Caco-2 (cell line): ENCODE measurements at regions not wholly inside any gene's neighbourhood (a gene's known extent, or its start where the extent isn't known, plus 50 kb on each side); places are given as distances from the start of the nearest gene placed in this dataset.

Experiments used
- BruUV-seq: library from RNA; stranded (reverse); fragments of 400-500 nt; replicated peaks from 2 replicates; lab custom pipeline; 2021; lab: Mats Ljungman, UMichigan
- CTCF ChIA-PET: fragments of 300-600 bp; sonication (Branson Sonifier 250); formaldehyde crosslinking; loops from one replicate; lab custom pipeline; 2022; ENCODE audit warnings: antibody characterized with exemption; lab: Charles Lee
- POLR2A ChIA-PET: fragments of 300-600 bp; sonication (Branson Sonifier 250); formaldehyde crosslinking; loops from one replicate; lab custom pipeline; 2022; ENCODE audit warnings: antibody characterized with exemption; lab: Charles Lee
- DNase-seq, 2 experiments: peaks; one replicate each; pipeline versions ENCODE4 v3.0.0 to v3.0.0-alpha.2; 2020 to 2022
- H3K27me3 ChIP-seq: replicated peaks from 2 replicates; pipeline ENCODE4 v1.6.0; 2011; ENCODE audit warnings: low read length; ENCODE audit not compliant: control insufficient read depth, insufficient read depth
- H3K36me3 ChIP-seq: 2 replicates; pipeline ENCODE4 v1.5.1; 2011; ENCODE audit warnings: low read length; ENCODE audit not compliant: control insufficient read depth, insufficient read depth
- H3K4me1 ChIP-seq: fragments of 250-450 bp; sonication (Bioruptor Pico); 2 replicates; pipeline ENCODE4 v1.5.1; 2020; ENCODE audit warnings: mild to moderate bottlenecking
- H3K4me3 ChIP-seq: 2 replicates; pipeline ENCODE4 v1.5.1; 2011; ENCODE audit warnings: low read depth, mild to moderate bottlenecking, control low read depth, low read length
- H3K9me3 ChIP-seq: fragments of 250-450 bp; sonication (Bioruptor Pico); 2 replicates; pipeline ENCODE4 v1.5.1; 2020; ENCODE audit warnings: mild to moderate bottlenecking, moderate library complexity
- H3K27ac Mint-ChIP-seq: one replicate; pipeline ENCODE4 v1.8.0; 2022; ENCODE audit warnings: mixed read lengths; ENCODE audit not compliant: unreplicated experiment
- H3K27me3 Mint-ChIP-seq: one replicate; pipeline ENCODE4 v1.8.0; 2022; ENCODE audit warnings: mixed read lengths; ENCODE audit not compliant: insufficient read depth, unreplicated experiment
- H3K36me3 Mint-ChIP-seq: one replicate; pipeline ENCODE4 v1.8.0; 2022; ENCODE audit warnings: mild to moderate bottlenecking, mixed read lengths; ENCODE audit not compliant: insufficient read depth, unreplicated experiment
- H3K4me1 Mint-ChIP-seq: one replicate; pipeline ENCODE4 v1.8.0; 2022; ENCODE audit warnings: low read depth, mixed read lengths; ENCODE audit not compliant: unreplicated experiment
- H3K4me3 Mint-ChIP-seq: one replicate; pipeline ENCODE4 v1.8.0; 2022; ENCODE audit warnings: mild to moderate bottlenecking, moderate library complexity, mixed read lengths; ENCODE audit not compliant: unreplicated experiment
- H3K9me3 Mint-ChIP-seq: one replicate; pipeline ENCODE4 v1.8.0; 2022; ENCODE audit warnings: mixed read lengths; ENCODE audit not compliant: unreplicated experiment
- intact Hi-C: fragments of 100-400 bp; cut with micrococcal nuclease; formaldehyde crosslinking; loops from one replicate; pipeline ENCODE4 v1.10.0; 2022; ENCODE audit not compliant: unreplicated experiment
- TF ChIP-seq, protein P1 (sequence below), 2 experiments: fragments of 200-600 bp in 1 of 2; IDR thresholded peaks; 1 replicate in 1 of 2; 2 replicates in 1 of 2; pipeline versions ENCODE4 v1.5.1 to v1.8.0; 2011 to 2022; ENCODE audit warnings: antibody characterized with exemption in 1 of 2, control low read depth in 1 of 2, inconsistent platforms in 1 of 2, low read depth in 1 of 2, low read length in 1 of 2, mild to moderate bottlenecking in 1 of 2, moderate library complexity in 1 of 2; ENCODE audit not compliant: insufficient read depth in 1 of 2, severe bottlenecking in 1 of 2, unreplicated experiment in 1 of 2

DNA sequence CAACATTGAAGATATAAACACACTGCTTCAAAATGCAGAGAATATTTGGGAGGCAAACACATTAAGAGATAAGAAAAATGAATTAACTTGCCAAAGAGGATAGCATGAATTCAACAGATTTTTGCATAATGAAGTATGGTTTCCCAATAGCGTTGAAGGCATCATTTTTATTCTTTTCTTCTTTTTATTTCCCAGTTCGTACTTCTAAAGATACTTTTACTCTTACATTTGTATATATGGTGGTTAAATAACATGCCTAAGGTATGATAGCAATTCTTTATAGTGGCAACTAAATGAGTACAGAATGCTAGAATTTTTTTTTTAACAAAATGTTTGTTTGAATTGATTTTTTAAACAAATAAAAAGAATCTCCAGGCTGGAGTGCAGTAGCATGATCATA is 473.4 kb upstream of the MARCKS start:
- no peak for DNase-seq
- BruUV-seq = no TSS peak
- no peaks in the 10 kb centered on the region for H3K27me3 Mint-ChIP-seq
- H3K36me3 Mint-ChIP-seq = no peaks in the 10 kb centered on the region
- no peaks in the 10 kb centered on the region for H3K9me3 Mint-ChIP-seq
- ChIA-PET POLR2A (no interaction called here), CTCF (no interaction called here)
- no peaks in the 10 kb centered on the region for H3K4me1 ChIP-seq
- no peaks in the 10 kb centered on the region for H3K27me3 ChIP-seq
- no peaks in the 10 kb centered on the region for H3K9me3 ChIP-seq
- H3K4me3 Mint-ChIP-seq = no peak overlapping the region
- no peaks in the 10 kb centered on the region for H3K4me1 Mint-ChIP-seq
- H3K27ac Mint-ChIP-seq = no peak overlapping the region
- H3K4me3 ChIP-seq = no peak overlapping the region
- H3K36me3 ChIP-seq = no peaks in the 10 kb centered on the region
- TF ChIP-seq, protein P1, sequence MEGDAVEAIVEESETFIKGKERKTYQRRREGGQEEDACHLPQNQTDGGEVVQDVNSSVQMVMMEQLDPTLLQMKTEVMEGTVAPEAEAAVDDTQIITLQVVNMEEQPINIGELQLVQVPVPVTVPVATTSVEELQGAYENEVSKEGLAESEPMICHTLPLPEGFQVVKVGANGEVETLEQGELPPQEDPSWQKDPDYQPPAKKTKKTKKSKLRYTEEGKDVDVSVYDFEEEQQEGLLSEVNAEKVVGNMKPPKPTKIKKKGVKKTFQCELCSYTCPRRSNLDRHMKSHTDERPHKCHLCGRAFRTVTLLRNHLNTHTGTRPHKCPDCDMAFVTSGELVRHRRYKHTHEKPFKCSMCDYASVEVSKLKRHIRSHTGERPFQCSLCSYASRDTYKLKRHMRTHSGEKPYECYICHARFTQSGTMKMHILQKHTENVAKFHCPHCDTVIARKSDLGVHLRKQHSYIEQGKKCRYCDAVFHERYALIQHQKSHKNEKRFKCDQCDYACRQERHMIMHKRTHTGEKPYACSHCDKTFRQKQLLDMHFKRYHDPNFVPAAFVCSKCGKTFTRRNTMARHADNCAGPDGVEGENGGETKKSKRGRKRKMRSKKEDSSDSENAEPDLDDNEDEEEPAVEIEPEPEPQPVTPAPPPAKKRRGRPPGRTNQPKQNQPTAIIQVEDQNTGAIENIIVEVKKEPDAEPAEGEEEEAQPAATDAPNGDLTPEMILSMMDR (IDR thresholded peaks at IDR 0.05; ENCODE audit: insufficient read depth in 1 of 2, low read depth in 1 of 2, low read length in 1 of 2, severe bottlenecking in 1 of 2, unreplicated experiment in 1 of 2) = no peak
- intact Hi-C loops = no loop called here

- Histone ChIP-seq H3K4me3 (no peak overlapping the region), H3K9me3 (no peaks in the 10 kb centered on the region), H3K27me3 (no peaks in the 10 kb centered on the region), H3K4me1 (no peaks in the 10 kb centered on the region), H3K36me3 (no peaks in the 10 kb centered on the region)
- no peak for DNase-seq
- intact Hi-C loops = no loop called here
- Mint-ChIP-seq H3K36me3 (no peaks in the 10 kb centered on the region), H3K4me1 (no peaks in the 10 kb centered on the region), H3K27me3 (no peaks in the 10 kb centered on the region), H3K9me3 (no peaks in the 10 kb centered on the region), H3K27ac (no peak overlapping the region), H3K4me3 (no peak overlapping the region)
- ChIA-PET CTCF (no interaction called here), POLR2A (no interaction called here)
- no TSS peak for BruUV-seq
- TF ChIP-seq, protein P1 (IDR thresholded peaks at IDR 0.05; ENCODE audit: insufficient read depth in 1 of 2, low read depth in 1 of 2, low read length in 1 of 2, severe bottlenecking in 1 of 2, unreplicated experiment in 1 of 2) = no peak
Measured at GRCh38 chr6:113385020-113385431, 472.1 kb upstream of the MARCKS start.

- H3K4me3 Mint-ChIP-seq = no peak overlapping the region
- Histone ChIP-seq H3K27me3 (no peaks in the 10 kb centered on the region), H3K9me3 (no peaks in the 10 kb centered on the region), H3K4me1 (no peaks in the 10 kb centered on the region), H3K4me3 (no peak overlapping the region), H3K36me3 (no peaks in the 10 kb centered on the region)
- TF ChIP-seq, protein P1 (IDR thresholded peaks at IDR 0.05; ENCODE audit: insufficient read depth in 1 of 2, low read depth in 1 of 2, low read length in 1 of 2, severe bottlenecking in 1 of 2, unreplicated experiment in 1 of 2) = no peak
- BruUV-seq = no TSS peak
- no peak for DNase-seq
- H3K27me3 Mint-ChIP-seq = no peaks in the 10 kb centered on the region
- ChIA-PET POLR2A (no interaction called here), CTCF (no interaction called here)
- no peaks in the 10 kb centered on the region for H3K4me1 Mint-ChIP-seq
- no peak overlapping the region for H3K27ac Mint-ChIP-seq
- no peaks in the 10 kb centered on the region for H3K9me3 Mint-ChIP-seq
- H3K36me3 Mint-ChIP-seq = no peaks in the 10 kb centered on the region
- intact Hi-C loops = no loop called here
Measured at GRCh38 chr6:113388996-113389395, 468.1 kb upstream of the MARCKS start.
